K562 (cell line): ENCODE measurements at regions not wholly inside any gene's neighbourhood (a gene's known extent, or its start where the extent isn't known, plus 50 kb on each side); places are given as distances from the start of the nearest gene placed in this dataset.

Experiments used
- CTCF ChIP-seq, 3 experiments: IDR thresholded peaks in 2 of 3; conservative IDR thresholded peaks in 1 of 3; 2 replicates each; pipeline ENCODE4 v1.5.1; 2011 to 2012; ENCODE audit warnings: low read length in 3 of 3, mild to moderate bottlenecking in 3 of 3, control low read depth in 2 of 3, improper control_type of control experiment in 1 of 3, inconsistent platforms in 1 of 3, low read depth in 1 of 3, mixed read lengths in 1 of 3, moderate library complexity in 1 of 3; ENCODE audit not compliant: insufficient read depth in 2 of 3
- EZH2 ChIP-seq: IDR thresholded peaks from 2 replicates; pipeline ENCODE4 v1.6.1; 2012; ENCODE audit warnings: low read depth, mild to moderate bottlenecking, inconsistent platforms, low read length, borderline replicate concordance
- JUND ChIP-seq, 2 experiments: IDR thresholded peaks; 2 replicates in 1 of 2; 3 replicates in 1 of 2; pipeline ENCODE4 v1.6.1; 2011; ENCODE audit warnings: borderline replicate concordance in 2 of 2, low read depth in 2 of 2, low read length in 2 of 2, improper control_type of control experiment in 1 of 2, missing biosample characterization in 1 of 2, missing genetic modification characterization in 1 of 2, missing genetic modification reagents in 1 of 2
- LEF1 ChIP-seq: fragments of 450-650 bp; IDR thresholded peaks from 2 replicates; pipeline ENCODE4 v1.6.1; 2016; ENCODE audit warnings: mild to moderate bottlenecking
- MCM3 ChIP-seq: fragments of 450-650 bp; IDR thresholded peaks from 2 replicates; pipeline ENCODE4 v1.6.1; 2016

- TF ChIP-seq JUND (IDR thresholded peaks at IDR 0.05; ENCODE audit: borderline replicate concordance, low read depth, low read length) (no peak), JUND (tag; IDR thresholded peaks at IDR 0.05; ENCODE audit: borderline replicate concordance, low read depth, low read length) (no peak), CTCF (IDR thresholded peaks at IDR 0.05 in 2 of 3, conservative IDR thresholded peaks at IDR 0.05 in 1 of 3; ENCODE audit: insufficient read depth in 2 of 3, low read depth in 1 of 3, low read length in 3 of 3) (no peak), EZH2 (no peak), LEF1 (no peak), MCM3 (no peak)
These were observed 355.7 kb upstream of the DPYD start for GRCh38 chr1:98276514-98276913.
